Osteocyte (in vitro differentiated cells): ENCODE measurements at regions not wholly inside any gene's neighbourhood (a gene's known extent, or its start where the extent isn't known, plus 50 kb on each side); places are given as distances from the start of the nearest gene placed in this dataset.

Source experiments
- DNase-seq: peaks from one replicate; pipeline ENCODE4 v3.0.0; 2021; ENCODE audit warnings: mixed read lengths; ENCODE audit not compliant: unreplicated experiment; ENCODE audit errors: extremely low spot score
- H3K27ac Mint-ChIP-seq: one replicate; pipeline ENCODE4 v1.8.0; 2021; ENCODE audit warnings: mild to moderate bottlenecking, mixed read lengths; ENCODE audit not compliant: unreplicated experiment
- H3K27me3 Mint-ChIP-seq: one replicate; pipeline ENCODE4 v1.8.0; 2021; ENCODE audit warnings: mixed read lengths; ENCODE audit not compliant: unreplicated experiment
- H3K36me3 Mint-ChIP-seq: one replicate; pipeline ENCODE4 v1.8.0; 2021; ENCODE audit warnings: mixed read lengths; ENCODE audit not compliant: unreplicated experiment
- H3K4me1 Mint-ChIP-seq: one replicate; pipeline ENCODE4 v1.8.0; 2021; ENCODE audit warnings: mixed read lengths; ENCODE audit not compliant: unreplicated experiment
- H3K4me3 Mint-ChIP-seq: one replicate; pipeline ENCODE4 v1.8.0; 2021; ENCODE audit warnings: mild to moderate bottlenecking, moderate library complexity, mixed read lengths; ENCODE audit not compliant: unreplicated experiment
- H3K9me3 Mint-ChIP-seq: one replicate; pipeline ENCODE4 v1.8.0; 2021; ENCODE audit warnings: mixed read lengths; ENCODE audit not compliant: unreplicated experiment
- TF ChIP-seq, protein P1 (sequence below): fragments of 200-600 bp; sonication (generic); IDR thresholded peaks from 2 replicates; pipeline ENCODE4 v1.5.0; 2021; ENCODE audit warnings: antibody characterized with exemption, mild to moderate bottlenecking, moderate library complexity

DNA sequence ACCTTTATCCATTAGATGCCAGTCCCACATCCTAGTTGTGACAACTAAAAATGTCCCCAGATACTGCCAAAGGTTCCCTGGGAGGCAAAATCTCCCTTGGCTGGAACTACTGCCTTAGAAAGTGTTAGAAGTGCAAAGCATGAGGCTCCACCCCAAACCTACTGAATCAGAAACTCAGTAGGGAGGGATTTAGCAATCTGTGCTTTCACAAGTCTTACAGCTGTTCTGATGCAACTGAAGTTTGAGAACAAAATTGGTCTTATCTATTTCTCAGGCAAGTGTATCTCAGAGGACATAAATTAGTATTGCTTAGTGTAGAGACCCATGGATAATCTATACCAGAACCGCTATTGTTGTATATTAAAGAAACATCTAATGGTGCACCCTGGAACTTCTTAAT, 70.2 kb downstream of the CLDN1 start:
- TF ChIP-seq, protein P1, sequence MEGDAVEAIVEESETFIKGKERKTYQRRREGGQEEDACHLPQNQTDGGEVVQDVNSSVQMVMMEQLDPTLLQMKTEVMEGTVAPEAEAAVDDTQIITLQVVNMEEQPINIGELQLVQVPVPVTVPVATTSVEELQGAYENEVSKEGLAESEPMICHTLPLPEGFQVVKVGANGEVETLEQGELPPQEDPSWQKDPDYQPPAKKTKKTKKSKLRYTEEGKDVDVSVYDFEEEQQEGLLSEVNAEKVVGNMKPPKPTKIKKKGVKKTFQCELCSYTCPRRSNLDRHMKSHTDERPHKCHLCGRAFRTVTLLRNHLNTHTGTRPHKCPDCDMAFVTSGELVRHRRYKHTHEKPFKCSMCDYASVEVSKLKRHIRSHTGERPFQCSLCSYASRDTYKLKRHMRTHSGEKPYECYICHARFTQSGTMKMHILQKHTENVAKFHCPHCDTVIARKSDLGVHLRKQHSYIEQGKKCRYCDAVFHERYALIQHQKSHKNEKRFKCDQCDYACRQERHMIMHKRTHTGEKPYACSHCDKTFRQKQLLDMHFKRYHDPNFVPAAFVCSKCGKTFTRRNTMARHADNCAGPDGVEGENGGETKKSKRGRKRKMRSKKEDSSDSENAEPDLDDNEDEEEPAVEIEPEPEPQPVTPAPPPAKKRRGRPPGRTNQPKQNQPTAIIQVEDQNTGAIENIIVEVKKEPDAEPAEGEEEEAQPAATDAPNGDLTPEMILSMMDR, result no peak
- Mint-ChIP-seq H3K4me1 (peaks cover 8% of the 10 kb centered on the region), H3K27me3 (no peaks in the 10 kb centered on the region), H3K36me3 (no peaks in the 10 kb centered on the region), H3K27ac (no peak overlapping the region), H3K4me3 (no peak overlapping the region), H3K9me3 (peaks cover 4% of the 10 kb centered on the region)
- no peak for DNase-seq

DNA sequence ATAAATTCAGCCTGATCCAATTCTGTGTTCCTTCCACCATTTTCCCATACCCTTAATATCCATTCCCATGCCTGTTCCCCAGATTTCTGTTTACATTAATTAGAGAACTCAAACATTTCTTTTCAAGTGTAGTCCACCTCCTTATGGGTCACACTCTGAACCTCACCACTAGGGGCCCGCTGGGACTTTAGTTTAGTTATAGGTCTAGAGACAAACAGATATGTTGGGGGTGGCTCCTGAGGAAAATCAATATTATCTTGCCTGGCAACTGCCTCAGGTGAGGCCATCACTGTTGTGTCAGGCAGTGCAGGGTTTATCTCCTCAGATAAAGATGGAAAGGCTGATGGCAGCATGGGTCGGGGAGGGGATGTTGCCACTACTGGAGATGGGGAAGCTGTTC, 72.8 kb downstream of the CLDN1 start:
- Mint-ChIP-seq H3K27ac (no peak overlapping the region), H3K4me3 (no peak overlapping the region), H3K27me3 (no peaks in the 10 kb centered on the region), H3K4me1 (peaks cover 6% of the 10 kb centered on the region), H3K36me3 (no peaks in the 10 kb centered on the region), H3K9me3 (peaks cover 21% of the 10 kb centered on the region)
- TF ChIP-seq, protein P1, result no peak
- DNase-seq, result no peak

DNA sequence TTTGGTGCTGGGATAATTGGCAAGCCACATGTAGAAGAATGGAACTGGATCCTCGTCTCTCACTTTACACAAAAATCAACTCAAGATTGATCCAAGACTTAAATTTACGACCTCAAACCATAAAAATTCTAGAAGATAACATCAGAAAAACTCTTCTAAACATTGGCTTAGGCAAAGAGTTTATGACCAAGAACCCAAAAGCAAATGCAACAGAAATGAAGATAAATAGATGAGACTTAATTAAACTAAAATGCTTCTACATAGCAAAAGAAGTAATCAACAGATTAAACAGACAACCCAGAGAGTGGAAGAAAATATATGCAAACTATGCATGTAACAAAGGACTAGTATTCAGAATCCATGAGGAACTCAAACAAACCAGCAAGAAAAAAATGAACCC, 80.1 kb downstream of the CLDN1 start:
- no peak for DNase-seq
- Mint-ChIP-seq H3K27me3 (no peaks in the 10 kb centered on the region), H3K4me3 (no peak overlapping the region), H3K27ac (no peak overlapping the region), H3K36me3 (peaks cover 5% of the 10 kb centered on the region), H3K9me3 (peaks cover 48% of the 10 kb centered on the region), H3K4me1 (peaks cover 8% of the 10 kb centered on the region)
- TF ChIP-seq, protein P1, result no peak

DNA sequence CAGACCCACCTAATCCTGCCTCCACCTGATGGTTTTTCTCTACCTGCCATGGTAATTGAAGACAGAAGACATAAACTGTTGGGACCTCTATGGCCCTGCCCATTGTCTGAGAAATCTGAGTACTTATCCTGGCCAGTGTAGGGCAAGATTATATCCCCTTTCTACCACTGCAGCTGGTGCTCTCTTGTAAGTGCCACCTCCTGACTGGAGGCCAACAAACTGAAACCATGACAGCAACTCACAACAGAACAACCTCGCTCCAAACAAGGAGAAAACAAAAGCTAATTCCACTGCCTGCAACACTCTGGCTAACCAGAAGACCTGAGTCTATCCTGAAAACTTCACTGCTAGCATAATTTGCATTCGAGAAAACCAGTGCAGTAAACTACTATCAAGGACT, 82.9 kb downstream of the CLDN1 start:
- Mint-ChIP-seq H3K4me3 (no peak overlapping the region), H3K4me1 (peaks cover 14% of the 10 kb centered on the region), H3K27ac (no peak overlapping the region), H3K27me3 (no peaks in the 10 kb centered on the region), H3K9me3 (peaks cover 35% of the 10 kb centered on the region), H3K36me3 (peaks cover 5% of the 10 kb centered on the region)
- no peak for DNase-seq
- TF ChIP-seq, protein P1, result no peak

DNA sequence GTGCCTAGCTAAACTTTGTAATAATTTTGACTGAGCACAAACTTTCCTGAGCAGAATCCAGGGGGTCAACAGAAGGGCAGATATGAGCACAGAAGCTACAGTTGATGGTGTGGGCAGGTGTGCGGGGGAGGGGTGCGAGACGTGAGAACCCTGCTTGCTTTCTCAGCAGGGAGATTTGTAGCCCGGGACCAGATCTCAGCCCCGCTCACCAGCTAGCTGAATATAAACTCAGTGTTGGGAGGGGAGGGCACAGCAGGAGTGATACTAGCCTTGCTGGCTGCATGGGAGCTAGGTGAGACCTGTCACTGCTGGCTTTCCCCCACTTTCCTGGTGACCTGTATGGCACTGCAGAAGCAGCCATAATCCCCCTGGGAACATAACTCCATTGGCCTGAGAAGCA, 83.4 kb downstream of the CLDN1 start:
- Mint-ChIP-seq H3K27me3 (no peaks in the 10 kb centered on the region), H3K4me1 (peaks cover 14% of the 10 kb centered on the region), H3K9me3 (peaks cover 35% of the 10 kb centered on the region), H3K4me3 (no peak overlapping the region), H3K27ac (peak overlapping the region; percentile 73), H3K36me3 (peaks cover 5% of the 10 kb centered on the region)
- TF ChIP-seq, protein P1, result no peak
- no peak for DNase-seq
